GM13976 (cell line): ENCODE measurements at regions not wholly inside any gene's neighbourhood (a gene's known extent, or its start where the extent isn't known, plus 50 kb on each side); places are given as distances from the start of the nearest gene placed in this dataset.

ENCODE experiments used
- DNase-seq: peaks from one replicate; pipeline ENCODE4 v3.0.0; 2012; ENCODE audit warnings: low spot score
- CTCF ChIP-seq: IDR thresholded peaks from 2 replicates; pipeline ENCODE4 v1.5.1; 2012; ENCODE audit warnings: borderline replicate concordance, mild to moderate bottlenecking; ENCODE audit not compliant: insufficient read depth; ENCODE audit errors: extremely low read depth, missing control alignments, control extremely low read depth
- in situ Hi-C: fragments of 300-500 bp; cut with MboI; formaldehyde crosslinking; loops from one replicate; pipeline ENCODE4 v1.12.0; 2022; ENCODE audit warnings: low sequenced_read_pairs, mixed read lengths, inconsistent platforms; ENCODE audit not compliant: unreplicated experiment

GRCh38 chr3:17983106-17983505, 240.7 kb upstream of the TBC1D5 start:
- in situ Hi-C loops = no loop called here
- TF ChIP-seq CTCF = no peak
- no peak for DNase-seq

GRCh38 chr3:17982211-17982880, 239.9 kb upstream of the TBC1D5 start:
- in situ Hi-C loops = no loop called here
- no peak for DNase-seq
- no peak for TF ChIP-seq CTCF

GRCh38 chr3:17980863-17981262, 238.4 kb upstream of the TBC1D5 start:
- in situ Hi-C loops = no loop called here
- DNase-seq = no peak

GRCh38 chr3:17979911-17980310, 237.5 kb upstream of the TBC1D5 start:
- in situ Hi-C loops = no loop called here
- TF ChIP-seq CTCF = no peak
- no peak for DNase-seq

More at GRCh38 chr3:17980863-17981262, 238.4 kb upstream of the TBC1D5 start:
- TF ChIP-seq CTCF = no peak

- no peak for TF ChIP-seq CTCF
- DNase-seq = no peak
- in situ Hi-C loops = no loop called here
These were observed 236.8 kb upstream of the TBC1D5 start for GRCh38 chr3:17979252-17979651.

GRCh38 chr3:17974206-17974841, 231.9 kb upstream of the TBC1D5 start:
- no peak for TF ChIP-seq CTCF
- in situ Hi-C loops = no loop called here
- no peak for DNase-seq
